ENCODE measurements at regions not wholly inside any gene's neighbourhood (a gene's known extent, or its start where the extent isn't known, plus 50 kb on each side); places are given as distances from the start of the nearest gene placed in this dataset.

GRCh38 chr2:71277536-71278103 is 50.7 kb upstream of the PAIP2B start:
- no peak for DNase-seq (ENCODE audit: low read depth)

GRCh38 chr2:71277147-71277475 is 50.2 kb upstream of the PAIP2B start:
- no peak for DNase-seq (ENCODE audit: low read depth)

- peak; percentile 23 for DNase-seq (ENCODE audit: low read depth)
Observed at GRCh38 chr2:71276311-71277146, 49.6 kb upstream of the PAIP2B start.
